CD14-positive monocyte (primary cell): ENCODE measurements at regions not wholly inside any gene's neighbourhood (a gene's known extent, or its start where the extent isn't known, plus 50 kb on each side); places are given as distances from the start of the nearest gene placed in this dataset.

ENCODE experiments used
- DNase-seq, 3 donors: peaks; one replicate each; pipeline ENCODE4 v3.0.0-alpha.2; 2011 to 2022
- H2AFZ ChIP-seq: 2 replicates; pipeline ENCODE4 v1.6.0; 2012; ENCODE audit warnings: mild to moderate bottlenecking, low read depth, low read length, inconsistent platforms; ENCODE audit not compliant: insufficient read depth, poor library complexity, severe bottlenecking
- H3K27ac ChIP-seq, 2 donors: 1 replicate in 1 of 2; 2 replicates in 1 of 2; pipeline ENCODE4 v1.5.1; 2012 to 2013; ENCODE audit warnings: low read length in 2 of 2, control low read depth in 1 of 2, inconsistent platforms in 1 of 2, low read depth in 1 of 2, mild to moderate bottlenecking in 1 of 2
- H3K27me3 ChIP-seq, 2 donors: one replicate each; pipeline versions ENCODE4 v1.6.0 to v1.6.1; 2011 to 2013; ENCODE audit warnings: low read length in 2 of 2; ENCODE audit not compliant: control insufficient read depth in 2 of 2, insufficient read depth in 2 of 2
- H3K36me3 ChIP-seq, 2 donors: replicated peaks in 1 of 2; 1 replicate in 1 of 2; 2 replicates in 1 of 2; pipeline versions ENCODE4 v1.5.1 to v1.6.1; 2012 to 2013; ENCODE audit warnings: low read length in 2 of 2, control low read depth in 1 of 2, inconsistent platforms in 1 of 2, mild to moderate bottlenecking in 1 of 2; ENCODE audit not compliant: insufficient read depth in 2 of 2, control insufficient read depth in 1 of 2
- H3K4me1 ChIP-seq, 2 donors: 1 replicate in 1 of 2; 2 replicates in 1 of 2; pipeline versions ENCODE4 v1.5.1 to v1.6.1; 2012 to 2013; ENCODE audit warnings: low read length in 2 of 2, control low read depth in 1 of 2, inconsistent platforms in 1 of 2, mild to moderate bottlenecking in 1 of 2, moderate library complexity in 1 of 2; ENCODE audit not compliant: insufficient read depth in 2 of 2, control insufficient read depth in 1 of 2
- H3K4me2 ChIP-seq: replicated peaks from 2 replicates; pipeline ENCODE3; 2012; ENCODE audit warnings: low read length, moderate library complexity, mild to moderate bottlenecking; ENCODE audit not compliant: poor library complexity, severe bottlenecking; ENCODE audit errors: extremely low read depth
- H3K4me3 ChIP-seq, 3 experiments: fragments of 200-600 bp in 1 of 3; sonication (generic) in 1 of 3; replicated peaks in 1 of 3; 1 replicate in 2 of 3; 2 replicates in 1 of 3; pipeline ENCODE4 v1.5.1; 2011 to 2013; ENCODE audit warnings: low read length in 3 of 3, mild to moderate bottlenecking in 3 of 3, control low read depth in 2 of 3, low read depth in 2 of 3, inconsistent platforms in 1 of 3, moderate library complexity in 1 of 3
- H3K79me2 ChIP-seq: 2 replicates; pipeline ENCODE4 v1.6.0; 2012; ENCODE audit warnings: mild to moderate bottlenecking, control low read depth, inconsistent platforms, low read length, moderate library complexity; ENCODE audit not compliant: insufficient read depth
- H3K9ac ChIP-seq: 2 replicates; pipeline ENCODE4 v1.6.0; 2017; ENCODE audit warnings: low read length, mild to moderate bottlenecking; ENCODE audit not compliant: insufficient read depth, poor library complexity, severe bottlenecking
- H3K9me3 ChIP-seq, 2 donors: replicated peaks in 1 of 2; 1 replicate in 1 of 2; 2 replicates in 1 of 2; pipeline versions ENCODE4 v1.5.1 to v1.6.1; 2012 to 2013; ENCODE audit warnings: low read length in 2 of 2, control low read depth in 1 of 2; ENCODE audit not compliant: control insufficient read depth in 1 of 2, insufficient read depth in 1 of 2
- H4K20me1 ChIP-seq: 2 replicates; pipeline ENCODE4 v1.6.0; 2012; ENCODE audit warnings: mild to moderate bottlenecking, low read length, control low read depth, moderate library complexity; ENCODE audit not compliant: insufficient read depth
- H3K27ac Mint-ChIP-seq, 7 donors: one replicate each; pipeline ENCODE4 v1.8.0; 2020; ENCODE audit warnings: mild to moderate bottlenecking in 7 of 7, mixed read lengths in 7 of 7, moderate library complexity in 6 of 7, inconsistent platforms in 2 of 7
- H3K27me3 Mint-ChIP-seq, 3 donors: one replicate each; pipeline ENCODE4 v1.8.0; 2021 to 2022; ENCODE audit warnings: low read depth in 3 of 3, mild to moderate bottlenecking in 3 of 3, mixed read lengths in 3 of 3, moderate library complexity in 3 of 3, inconsistent platforms in 1 of 3
- H3K36me3 Mint-ChIP-seq, 2 donors: one replicate each; pipeline ENCODE4 v1.8.0; 2020; ENCODE audit warnings: mixed read lengths in 2 of 2, inconsistent platforms in 1 of 2, mild to moderate bottlenecking in 1 of 2
- H3K4me1 Mint-ChIP-seq: one replicate; pipeline ENCODE4 v1.8.0; 2020; ENCODE audit warnings: mild to moderate bottlenecking, mixed read lengths
- H3K4me3 Mint-ChIP-seq, 2 donors: one replicate each; pipeline ENCODE4 v1.8.0; 2020; ENCODE audit warnings: mild to moderate bottlenecking in 2 of 2, mixed read lengths in 2 of 2, moderate library complexity in 1 of 2
- H3K9me3 Mint-ChIP-seq, 7 donors: one replicate each; pipeline ENCODE4 v1.8.0; 2020 to 2022; ENCODE audit warnings: mixed read lengths in 7 of 7, mild to moderate bottlenecking in 6 of 7, moderate library complexity in 6 of 7, inconsistent platforms in 2 of 7
- WGBS: methylation state at CpG from one replicate; pipeline ENCODE4 v1.1.5; 2013; ENCODE audit warnings: missing lambda C conversion rate; ENCODE audit not compliant: insufficient coverage; 5-methylcytosine and 5-hydroxymethylcytosine counted together
- intact Hi-C, 2 donors: fragments of 100-400 bp; cut with micrococcal nuclease; formaldehyde crosslinking; loops; one replicate each; pipeline versions ENCODE4 v1.15.0 to v1.15.1; 2023
- TF ChIP-seq, protein P1 (sequence below): fragments of 200-600 bp; IDR thresholded peaks from one replicate; pipeline ENCODE4 v1.8.0; 2022; ENCODE audit warnings: antibody characterized with exemption, mild to moderate bottlenecking

GRCh38 chr17:5861854-5862253, 208.3 kb upstream of the WSCD1 start:
- Mint-ChIP-seq H3K4me1 (no peaks in the 10 kb centered on the region), H3K4me3 (no peak overlapping the region), H3K27ac (peak overlapping the region in 1 of 7 donors; percentile 26), H3K36me3 (no peaks in the 10 kb centered on the region), H3K9me3 (peaks cover 0 to 4% (median 0%) of the 10 kb centered on the region in 7 donors), H3K27me3 (peaks cover 2 to 6% (median 5%) of the 10 kb centered on the region in 3 donors)
- TF ChIP-seq, protein P1, sequence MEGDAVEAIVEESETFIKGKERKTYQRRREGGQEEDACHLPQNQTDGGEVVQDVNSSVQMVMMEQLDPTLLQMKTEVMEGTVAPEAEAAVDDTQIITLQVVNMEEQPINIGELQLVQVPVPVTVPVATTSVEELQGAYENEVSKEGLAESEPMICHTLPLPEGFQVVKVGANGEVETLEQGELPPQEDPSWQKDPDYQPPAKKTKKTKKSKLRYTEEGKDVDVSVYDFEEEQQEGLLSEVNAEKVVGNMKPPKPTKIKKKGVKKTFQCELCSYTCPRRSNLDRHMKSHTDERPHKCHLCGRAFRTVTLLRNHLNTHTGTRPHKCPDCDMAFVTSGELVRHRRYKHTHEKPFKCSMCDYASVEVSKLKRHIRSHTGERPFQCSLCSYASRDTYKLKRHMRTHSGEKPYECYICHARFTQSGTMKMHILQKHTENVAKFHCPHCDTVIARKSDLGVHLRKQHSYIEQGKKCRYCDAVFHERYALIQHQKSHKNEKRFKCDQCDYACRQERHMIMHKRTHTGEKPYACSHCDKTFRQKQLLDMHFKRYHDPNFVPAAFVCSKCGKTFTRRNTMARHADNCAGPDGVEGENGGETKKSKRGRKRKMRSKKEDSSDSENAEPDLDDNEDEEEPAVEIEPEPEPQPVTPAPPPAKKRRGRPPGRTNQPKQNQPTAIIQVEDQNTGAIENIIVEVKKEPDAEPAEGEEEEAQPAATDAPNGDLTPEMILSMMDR = no peak
- no peak overlapping the region for H3K4me2 ChIP-seq
- no peak for DNase-seq
- H2AFZ ChIP-seq = no peak overlapping the region
- no peak overlapping the region for H3K9ac ChIP-seq
- no peaks in the 10 kb centered on the region for H3K9me3 ChIP-seq
- H3K4me3 ChIP-seq = no peak overlapping the region
- H3K27ac ChIP-seq = no peak overlapping the region
- intact Hi-C loops = no loop called here
- no peaks in the 10 kb centered on the region for H3K27me3 ChIP-seq
- no peaks in the 10 kb centered on the region for H3K79me2 ChIP-seq
- 83% methylated on average over 2 of the region's 4 CpGs for WGBS
- no peaks in the 10 kb centered on the region for H3K4me1 ChIP-seq
- no peaks in the 10 kb centered on the region for H3K36me3 ChIP-seq
- no peaks in the 10 kb centered on the region for H4K20me1 ChIP-seq

GRCh38 chr17:5862395-5862794, 207.8 kb upstream of the WSCD1 start:
- no peaks in the 10 kb centered on the region for H3K27me3 ChIP-seq
- TF ChIP-seq, protein P1 = no peak
- no peaks in the 10 kb centered on the region for H4K20me1 ChIP-seq
- no peaks in the 10 kb centered on the region for H3K36me3 ChIP-seq
- H3K9ac ChIP-seq = no peak overlapping the region
- H3K4me2 ChIP-seq = no peak overlapping the region
- H2AFZ ChIP-seq = no peak overlapping the region
- intact Hi-C loops = no loop called here
- Mint-ChIP-seq H3K27ac (no peak overlapping the region), H3K36me3 (no peaks in the 10 kb centered on the region), H3K9me3 (no peaks in the 10 kb centered on the region), H3K27me3 (peaks cover 3 to 6% (median 4%) of the 10 kb centered on the region in 3 donors), H3K4me3 (no peak overlapping the region), H3K4me1 (no peaks in the 10 kb centered on the region)
- no peaks in the 10 kb centered on the region for H3K79me2 ChIP-seq
- no peak overlapping the region for H3K4me3 ChIP-seq
- no peak for DNase-seq
- no peak overlapping the region for H3K27ac ChIP-seq
- no peaks in the 10 kb centered on the region for H3K4me1 ChIP-seq
- no peaks in the 10 kb centered on the region for H3K9me3 ChIP-seq
